Lower leg skin (tissue), 4 donors: ENCODE measurements at regions not wholly inside any gene's neighbourhood (a gene's known extent, or its start where the extent isn't known, plus 50 kb on each side); places are given as distances from the start of the nearest gene placed in this dataset.

ENCODE experiments used
- DNase-seq, 2 donors: peaks; one replicate each; pipeline ENCODE4 v3.0.0-alpha.2; 2019; ENCODE audit warnings: low spot score in 2 of 2
- H3K4me3 ChIP-seq: fragments of 200-600 bp; sonication (generic); 2 replicates; pipeline ENCODE4 v1.5.1; 2017; ENCODE audit warnings: mild to moderate bottlenecking, low read depth; ENCODE audit not compliant: poor library complexity, severe bottlenecking
- POLR2A ChIP-seq, 2 donors: fragments of 450-650 bp; IDR thresholded peaks; one replicate each; pipeline ENCODE4 v1.6.1; 2016 to 2017; ENCODE audit warnings: antibody characterized with exemption in 2 of 2, mild to moderate bottlenecking in 1 of 2, moderate library complexity in 1 of 2
- WGBS, 2 donors: methylation state at CpG; one replicate each; pipeline ENCODE4 v1.1.5; 2018; 5-methylcytosine and 5-hydroxymethylcytosine counted together
- intact Hi-C: fragments of 100-400 bp; cut with DNase I; formaldehyde crosslinking; loops from one replicate; pipeline ENCODE4 v1.15.0; 2023; ENCODE audit warnings: low total_unique reads
- TF ChIP-seq, protein P1 (sequence below), 3 donors: fragments of 450-650 bp; IDR thresholded peaks; one replicate each; pipeline ENCODE4 v1.5.1; 2016; ENCODE audit warnings: antibody characterized with exemption in 3 of 3, mild to moderate bottlenecking in 3 of 3, moderate library complexity in 2 of 3

DNA sequence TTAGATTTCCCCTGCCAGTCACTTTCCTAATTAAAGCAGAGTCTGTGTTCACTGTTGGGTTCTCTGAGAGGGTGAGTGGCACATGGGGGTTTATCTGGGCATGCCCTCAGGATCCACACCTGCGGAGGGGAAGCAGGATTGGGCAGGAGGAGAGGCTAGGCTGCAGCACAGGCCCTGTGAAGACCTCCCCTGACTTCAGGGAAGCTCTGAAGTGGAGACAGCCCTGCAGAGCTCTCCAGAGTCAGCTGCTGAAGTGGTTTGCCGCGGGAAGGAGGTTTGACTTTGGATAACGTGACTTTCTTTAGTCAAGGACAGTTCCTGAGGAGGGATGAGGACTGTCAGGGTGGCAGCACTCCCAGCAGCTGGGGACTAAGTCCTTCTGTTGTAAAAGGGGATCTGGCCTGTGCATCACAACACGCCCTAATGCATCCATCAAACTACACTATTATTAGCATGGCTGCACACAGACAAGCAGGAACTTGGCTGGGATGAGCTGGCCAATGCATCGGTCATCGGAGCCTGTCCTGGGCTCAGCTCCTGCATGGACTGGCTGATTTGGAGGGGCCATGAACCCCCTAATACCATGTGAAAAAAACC is 50.9 kb upstream of the LEP start:
- TF ChIP-seq, protein P1, sequence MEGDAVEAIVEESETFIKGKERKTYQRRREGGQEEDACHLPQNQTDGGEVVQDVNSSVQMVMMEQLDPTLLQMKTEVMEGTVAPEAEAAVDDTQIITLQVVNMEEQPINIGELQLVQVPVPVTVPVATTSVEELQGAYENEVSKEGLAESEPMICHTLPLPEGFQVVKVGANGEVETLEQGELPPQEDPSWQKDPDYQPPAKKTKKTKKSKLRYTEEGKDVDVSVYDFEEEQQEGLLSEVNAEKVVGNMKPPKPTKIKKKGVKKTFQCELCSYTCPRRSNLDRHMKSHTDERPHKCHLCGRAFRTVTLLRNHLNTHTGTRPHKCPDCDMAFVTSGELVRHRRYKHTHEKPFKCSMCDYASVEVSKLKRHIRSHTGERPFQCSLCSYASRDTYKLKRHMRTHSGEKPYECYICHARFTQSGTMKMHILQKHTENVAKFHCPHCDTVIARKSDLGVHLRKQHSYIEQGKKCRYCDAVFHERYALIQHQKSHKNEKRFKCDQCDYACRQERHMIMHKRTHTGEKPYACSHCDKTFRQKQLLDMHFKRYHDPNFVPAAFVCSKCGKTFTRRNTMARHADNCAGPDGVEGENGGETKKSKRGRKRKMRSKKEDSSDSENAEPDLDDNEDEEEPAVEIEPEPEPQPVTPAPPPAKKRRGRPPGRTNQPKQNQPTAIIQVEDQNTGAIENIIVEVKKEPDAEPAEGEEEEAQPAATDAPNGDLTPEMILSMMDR (IDR thresholded peaks at IDR 0.05) = no peak
- no peak for TF ChIP-seq POLR2A (IDR thresholded peaks at IDR 0.05)
- 69 to 74% methylated on average over 7 of the region's 7 CpGs for WGBS, 2 donors
- no peak overlapping the region for H3K4me3 ChIP-seq
- DNase-seq = peak in 1 of 2 donors; percentile 39
- intact Hi-C loops = no loop called here

- intact Hi-C loops = no loop called here
- 78 to 84% methylated on average over 7 of the region's 7 CpGs for WGBS, 2 donors
- TF ChIP-seq, protein P1 (IDR thresholded peaks at IDR 0.05) = no peak
- no peak for TF ChIP-seq POLR2A (IDR thresholded peaks at IDR 0.05)
- peak in 1 of 2 donors; percentile 54 for DNase-seq
- no peak overlapping the region for H3K4me3 ChIP-seq
Measured at GRCh38 chr7:128191136-128191844, 49.8 kb upstream of the LEP start.
